ENCODE measurements at regions not wholly inside any gene's neighbourhood (a gene's known extent, or its start where the extent isn't known, plus 50 kb on each side); places are given as distances from the start of the nearest gene placed in this dataset.

DNA sequence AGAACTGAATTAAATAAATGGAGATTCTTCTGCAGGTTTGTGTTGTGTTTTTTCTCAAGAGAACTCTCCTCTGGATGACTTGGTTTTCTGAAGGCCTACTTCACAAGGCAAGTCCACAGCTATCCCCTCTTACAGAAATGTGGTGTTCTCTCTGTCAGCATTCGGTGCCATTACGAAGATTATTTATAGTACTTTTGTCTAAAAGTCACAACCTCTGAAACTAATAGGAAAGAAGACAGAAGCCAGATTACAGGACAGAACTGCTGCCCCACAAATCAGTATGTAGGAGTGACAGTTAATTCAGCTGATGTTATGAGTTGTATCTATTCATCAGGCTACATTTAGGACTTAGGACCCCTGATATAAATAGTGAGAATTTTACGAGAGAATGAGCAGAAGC is 413.5 kb downstream of the TMX3 start:
- no peak for TF ChIP-seq CTCF (IDR thresholded peaks at IDR 0.05; ENCODE audit: low read length)
- TF ChIP-seq EZH2 (IDR thresholded peaks at IDR 0.05; ENCODE audit: borderline replicate concordance, low read length), result no peak

Data from OCI-LY1 (cell line).